HT1080 (cell line): ENCODE measurements at regions not wholly inside any gene's neighbourhood (a gene's known extent, or its start where the extent isn't known, plus 50 kb on each side); places are given as distances from the start of the nearest gene placed in this dataset.
"Not testable (repeated sequence)": the region's sequence is repeated elsewhere in the genome, so short reads cannot be mapped to it uniquely, and the experiment has no call there.

Experiments used
- DNase-seq: peaks from one replicate; pipeline ENCODE4 v3.0.0-alpha.2; 2015; ENCODE audit warnings: low read depth

DNA sequence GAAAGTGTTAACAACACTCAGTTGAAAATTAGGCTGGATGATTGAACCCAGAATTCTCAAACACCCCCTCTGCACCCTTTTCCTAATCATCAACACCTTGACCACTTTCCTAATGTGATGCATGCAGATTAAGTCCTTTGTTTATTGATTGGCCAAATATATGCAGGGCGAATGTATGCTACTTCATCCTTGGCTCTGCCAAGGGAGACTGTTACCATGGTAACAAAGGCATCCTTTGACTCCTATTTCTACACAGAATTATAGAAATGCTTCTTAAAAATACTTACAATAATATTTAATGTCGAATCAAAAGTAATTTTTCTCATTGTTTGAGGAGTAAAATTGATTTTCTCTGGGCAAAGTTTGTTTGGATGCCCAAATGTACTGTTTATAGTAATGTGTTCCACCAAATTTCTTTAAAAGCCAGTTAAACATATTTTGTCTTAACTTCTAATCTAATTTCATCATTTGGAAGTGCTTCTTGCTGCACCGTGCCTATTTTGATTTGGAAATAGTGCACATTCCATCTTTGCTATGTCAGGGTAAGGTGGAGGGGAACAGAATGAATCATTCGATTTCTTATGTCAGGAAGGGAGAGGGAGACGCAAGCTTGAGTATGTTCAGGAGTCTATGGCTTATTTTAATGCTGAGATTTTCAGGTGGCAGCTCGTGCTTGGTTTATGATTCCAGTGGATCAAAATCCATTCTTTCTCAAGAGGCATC is 1384.3 kb upstream of the WWC1 start:
- DNase-seq, result peak; percentile 67

DNA sequence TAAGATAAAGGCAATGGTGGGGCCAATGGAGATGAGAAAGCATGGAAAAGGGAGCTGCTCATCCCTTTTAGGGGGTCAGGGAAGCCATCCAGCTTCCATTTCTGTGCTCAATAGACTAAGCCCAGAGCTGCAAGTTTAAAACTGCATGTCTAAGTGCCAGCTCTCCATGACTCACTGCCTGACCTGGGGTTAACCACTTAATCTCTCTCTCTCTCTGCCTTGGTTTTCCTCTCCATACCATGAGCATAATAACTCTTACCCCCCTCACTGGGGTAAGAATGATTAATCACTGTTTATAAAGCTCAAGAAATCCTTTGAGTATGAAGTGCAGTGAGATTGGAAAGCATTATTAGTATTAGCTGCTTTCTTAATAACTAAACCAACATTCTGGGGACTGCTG is 1382.4 kb upstream of the WWC1 start:
- peak; percentile 88 for DNase-seq

DNA sequence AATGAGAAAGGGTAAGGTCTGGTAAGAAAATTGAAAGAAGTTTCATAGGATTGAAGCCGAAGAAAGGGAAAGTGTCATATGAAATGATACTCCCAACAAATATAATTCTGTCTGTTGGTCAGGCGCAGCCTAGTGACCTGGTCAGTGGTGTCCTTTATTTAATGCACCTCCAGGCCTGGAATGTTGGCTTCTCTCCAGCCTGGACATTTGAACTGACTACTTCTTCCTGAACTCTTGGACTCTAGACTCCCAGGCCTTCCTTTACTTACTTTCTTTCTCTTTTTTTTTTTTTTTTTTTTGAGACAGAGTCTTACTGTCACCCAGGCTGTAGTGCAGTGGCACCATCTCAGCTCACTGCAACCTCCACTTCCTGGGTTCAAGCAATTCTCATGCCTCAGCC is 1381.5 kb upstream of the WWC1 start:
- DNase-seq, result no peak

DNA sequence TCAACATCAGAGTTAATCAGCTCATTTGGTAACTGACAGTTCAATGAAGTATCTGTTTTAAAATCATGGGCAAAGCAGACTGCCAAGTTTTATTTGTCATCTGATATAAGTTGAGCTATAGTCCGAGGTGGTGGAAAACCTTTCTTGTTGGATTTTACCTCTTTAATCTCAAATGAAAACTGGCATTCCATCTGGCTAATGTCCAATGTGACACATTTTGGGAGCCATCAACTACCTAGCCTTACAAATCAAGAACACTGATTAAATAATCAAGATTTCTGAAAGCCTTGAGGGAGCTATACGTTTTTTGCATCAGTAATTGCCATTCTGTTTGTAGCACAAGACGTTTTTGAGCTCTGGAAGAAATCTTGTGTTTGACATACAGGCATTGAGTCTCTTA is 1380.5 kb upstream of the WWC1 start:
- no peak for DNase-seq

DNA sequence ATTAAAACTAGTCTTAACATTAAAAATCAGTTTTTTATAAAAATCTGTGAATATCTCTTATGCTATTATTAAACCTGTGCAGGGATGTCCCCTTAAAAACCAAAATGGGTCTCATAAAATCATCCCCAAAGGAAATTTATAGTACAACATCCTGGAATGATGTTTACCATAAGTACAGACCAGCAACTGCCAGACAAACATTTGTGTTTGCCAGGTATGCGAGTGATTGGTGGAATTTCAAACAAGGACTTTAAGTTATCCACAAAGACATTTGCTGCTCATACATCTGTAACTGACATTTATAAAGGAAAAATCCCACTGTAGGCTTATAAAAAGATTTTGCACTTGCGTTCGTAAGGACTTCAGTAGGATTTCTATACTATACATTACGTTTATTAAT is 1375.4 kb upstream of the WWC1 start:
- DNase-seq, result no peak

GRCh38 chr5:166926138-166926537 is 1365.3 kb upstream of the WWC1 start:
- peak; percentile 10 for DNase-seq

DNA sequence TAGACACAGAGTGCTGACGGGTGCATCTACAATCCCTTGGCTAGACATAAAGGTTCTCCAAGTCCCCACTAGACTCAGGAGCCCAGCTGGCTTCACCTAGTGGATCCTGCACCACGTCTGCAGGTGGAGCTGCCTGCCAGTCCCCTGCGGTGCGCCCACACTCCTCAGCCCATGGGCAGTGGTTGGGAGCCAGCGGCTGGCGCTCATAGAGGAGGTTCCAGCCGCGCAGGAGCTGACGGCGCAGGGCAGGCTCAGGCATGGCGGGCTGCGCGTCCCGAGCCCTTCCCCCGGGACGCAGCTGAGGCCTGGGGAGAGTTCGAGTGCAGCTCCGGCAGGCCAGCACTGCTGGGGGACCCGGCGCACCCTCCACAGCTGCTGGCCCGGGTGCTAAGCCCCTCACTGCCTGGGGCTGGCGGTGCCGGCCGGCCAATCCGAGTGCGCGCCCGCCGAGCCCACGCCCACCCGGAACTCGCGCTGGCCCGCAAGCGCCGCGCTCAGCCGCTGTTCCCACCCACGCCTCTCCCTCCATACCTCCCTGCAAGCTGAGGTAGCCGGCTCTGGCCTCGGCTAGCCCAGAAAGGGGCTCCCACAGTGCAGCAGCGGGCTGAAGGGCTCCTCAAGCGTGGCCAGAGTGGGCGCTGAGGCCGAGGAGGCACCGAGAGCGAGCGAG is 1364.5 kb upstream of the WWC1 start:
- not testable (repeated sequence) for DNase-seq

- no peak for DNase-seq
Measured at GRCh38 chr5:166936351-166936750, 1355.1 kb upstream of the WWC1 start.

DNA sequence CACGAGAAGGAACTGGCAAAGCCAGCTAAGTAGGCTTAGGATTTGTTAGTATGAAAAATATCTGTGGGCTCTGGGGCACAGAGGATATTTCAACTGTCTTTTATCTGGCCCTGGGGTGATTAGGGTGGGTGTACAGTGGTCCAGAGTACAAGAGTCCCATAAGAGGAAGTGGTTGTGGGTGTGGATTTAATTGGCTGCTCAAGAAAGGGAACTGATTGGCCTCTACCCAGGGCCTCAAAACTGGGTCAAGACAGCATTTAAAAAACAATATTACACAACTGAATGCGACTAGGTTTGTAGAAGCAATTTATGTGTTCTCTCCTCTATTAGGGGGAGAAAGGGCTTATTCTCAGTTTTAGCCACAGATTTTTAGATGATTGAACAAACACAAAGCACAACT is 1353.4 kb upstream of the WWC1 start:
- no peak for DNase-seq

DNA sequence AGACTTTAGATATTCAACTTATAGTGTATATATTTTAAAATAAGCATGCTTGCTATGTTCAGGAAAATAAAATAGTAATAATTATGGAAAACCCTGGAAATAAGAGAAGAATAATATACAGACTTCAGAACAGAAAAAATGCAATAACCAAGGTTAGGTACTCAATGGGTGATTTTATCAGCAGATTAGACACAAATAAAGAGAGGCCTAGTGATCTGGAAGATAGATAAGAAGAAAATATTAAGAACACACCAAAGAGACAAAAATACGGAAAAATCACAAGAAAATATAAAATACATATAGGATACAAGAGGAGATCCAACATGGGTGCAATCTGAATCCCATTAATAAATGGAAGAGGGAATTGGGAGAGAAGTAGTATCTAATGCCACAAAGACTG is 1348.5 kb upstream of the WWC1 start:
- DNase-seq, result no peak

DNA sequence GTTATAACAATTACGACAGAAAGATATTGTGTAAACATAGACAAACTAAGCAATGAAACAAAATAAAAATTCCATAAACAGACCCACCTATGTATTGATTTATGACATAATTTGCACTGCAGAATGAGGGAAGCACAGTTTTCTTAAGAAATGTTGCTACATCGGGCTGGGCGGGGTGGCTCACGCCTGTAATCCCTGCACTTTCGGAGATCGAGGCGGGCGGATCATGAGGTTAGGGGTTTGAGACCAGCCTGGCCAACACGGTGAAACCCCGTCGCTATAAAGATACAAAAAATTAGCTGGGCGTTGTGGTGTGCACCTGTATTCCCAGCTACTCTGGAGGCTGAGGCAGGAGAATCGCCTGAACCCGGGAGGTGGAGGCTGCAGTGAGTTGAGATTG is 1344.4 kb upstream of the WWC1 start:
- no peak for DNase-seq

DNA sequence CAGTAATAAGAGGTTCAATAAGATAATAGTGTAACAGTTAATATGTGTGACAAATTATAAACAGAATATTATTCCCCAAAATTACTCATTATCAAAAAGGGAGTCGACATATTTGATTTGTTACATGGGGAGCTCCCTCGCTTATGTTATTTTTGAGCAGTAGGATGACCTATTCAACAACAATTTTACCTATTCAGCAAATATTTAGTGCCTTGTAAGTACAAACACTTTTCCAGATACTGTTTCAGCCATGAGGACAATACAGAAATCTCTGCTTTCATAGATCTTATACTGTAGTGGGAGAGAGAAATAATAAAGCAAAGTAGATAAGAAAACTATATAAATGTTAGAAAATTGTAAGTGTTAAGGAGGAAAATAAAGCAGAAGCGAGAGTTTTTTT is 1342.8 kb upstream of the WWC1 start:
- no peak for DNase-seq

DNA sequence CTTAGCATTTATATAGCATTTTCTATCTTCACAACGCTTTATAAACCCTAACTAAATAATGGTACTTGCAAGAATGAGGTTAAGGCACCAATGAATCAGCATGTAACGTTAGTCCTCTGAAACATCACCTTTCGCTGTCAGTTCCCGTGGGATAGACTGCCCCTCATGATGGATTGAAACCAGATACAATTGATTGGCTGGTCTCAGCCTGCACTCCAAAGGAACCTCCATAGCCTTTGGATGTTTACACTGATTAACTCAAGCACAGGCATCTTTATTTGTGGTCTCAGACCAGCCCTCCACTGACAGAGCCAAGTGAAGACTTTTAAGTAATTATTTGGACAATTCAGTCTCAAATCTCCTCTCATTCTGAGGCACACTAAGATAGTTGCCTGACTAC is 1339.4 kb upstream of the WWC1 start:
- no peak for DNase-seq

GRCh38 chr5:166957782-166958181 is 1333.7 kb upstream of the WWC1 start:
- no peak for DNase-seq

DNA sequence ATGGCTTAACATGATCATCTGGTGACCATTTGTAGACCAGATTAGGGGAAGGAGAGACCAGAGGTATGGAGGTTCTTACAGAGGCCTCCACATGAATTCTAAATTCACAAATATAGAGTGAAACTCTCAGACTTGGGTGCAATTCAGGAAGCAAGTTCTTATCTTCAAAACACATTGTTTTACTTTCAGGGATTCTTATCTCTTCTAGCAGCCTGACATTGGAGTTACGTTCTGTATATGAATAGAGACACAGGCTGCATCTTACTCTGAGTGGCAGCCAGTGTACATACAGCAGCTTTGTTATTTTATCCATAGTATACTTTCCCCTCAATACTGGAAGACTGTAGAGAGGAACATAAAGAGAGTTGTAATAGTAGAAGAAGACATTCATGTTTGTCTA is 1331.7 kb upstream of the WWC1 start:
- no peak for DNase-seq

- no peak for DNase-seq
Measured at GRCh38 chr5:166961028-166961427, 1330.4 kb upstream of the WWC1 start.

GRCh38 chr5:166961913-166962312 is 1329.5 kb upstream of the WWC1 start:
- no peak for DNase-seq

- no peak for DNase-seq
Measured at GRCh38 chr5:166962461-166962860, 1329.0 kb upstream of the WWC1 start.

GRCh38 chr5:166963596-166963995 is 1327.8 kb upstream of the WWC1 start:
- DNase-seq, result no peak

DNA sequence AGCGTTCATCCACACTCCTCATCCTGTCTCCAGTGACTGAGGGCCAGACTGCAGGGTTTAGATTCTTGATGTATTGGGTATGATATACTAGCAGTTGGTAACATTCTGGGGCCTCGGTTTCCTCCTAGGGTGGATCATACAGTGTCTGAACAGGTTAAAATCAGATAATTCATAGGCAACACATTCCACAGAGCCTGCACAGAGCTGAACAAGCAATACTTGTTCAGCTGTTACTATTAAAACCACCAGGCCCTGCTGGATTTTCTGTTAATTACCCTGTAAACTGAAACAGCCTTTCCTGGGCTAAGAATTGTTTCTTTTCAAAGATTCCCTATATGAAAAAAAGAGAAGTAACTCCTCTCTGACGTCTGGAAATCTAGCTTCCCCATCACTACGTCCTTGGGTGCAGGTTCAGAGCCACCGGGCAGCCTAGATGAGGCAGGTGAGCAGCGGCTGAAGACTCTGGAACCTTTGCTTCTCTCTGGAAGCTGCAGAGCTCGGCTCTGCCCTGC is 1313.5 kb upstream of the WWC1 start:
- DNase-seq, result no peak

- DNase-seq, result no peak
Measured at GRCh38 chr5:166979307-166979895, 1312.0 kb upstream of the WWC1 start.

- no peak for DNase-seq
Measured at GRCh38 chr5:166980666-166981065, 1310.8 kb upstream of the WWC1 start.

- no peak for DNase-seq
Measured at GRCh38 chr5:166982226-166982625, 1309.2 kb upstream of the WWC1 start.
